Renal cortical epithelial cell (primary cell): ENCODE measurements at regions not wholly inside any gene's neighbourhood (a gene's known extent, or its start where the extent isn't known, plus 50 kb on each side); places are given as distances from the start of the nearest gene placed in this dataset.

Experiments used
- DNase-seq: peaks from one replicate; pipeline ENCODE4 v3.0.0-alpha.2; 2011; ENCODE audit warnings: low read depth

GRCh38 chr6:111986651-111987050 lies 67.3 kb upstream of the CCN6 start:
- DNase-seq: no peak

- DNase-seq: no peak
Measured at GRCh38 chr6:111987295-111987694, 66.6 kb upstream of the CCN6 start.

GRCh38 chr6:111988926-111989325 lies 65.0 kb upstream of the CCN6 start:
- no peak for DNase-seq

- no peak for DNase-seq
Measured at GRCh38 chr6:111989743-111990142, 64.2 kb upstream of the CCN6 start.

GRCh38 chr6:111990214-111990613 lies 63.7 kb upstream of the CCN6 start:
- no peak for DNase-seq

- DNase-seq: no peak
Measured at GRCh38 chr6:111992851-111993250, 61.1 kb upstream of the CCN6 start.

GRCh38 chr6:111993342-111993741 lies 60.6 kb upstream of the CCN6 start:
- no peak for DNase-seq

GRCh38 chr6:111994791-111995190 lies 59.1 kb upstream of the CCN6 start:
- DNase-seq: no peak

GRCh38 chr6:111995404-111995803 lies 58.5 kb upstream of the CCN6 start:
- no peak for DNase-seq

GRCh38 chr6:111996144-111996865 lies 57.6 kb upstream of the CCN6 start:
- no peak for DNase-seq

GRCh38 chr6:111997078-111997852 lies 56.6 kb upstream of the CCN6 start:
- DNase-seq: peak; percentile 65

GRCh38 chr6:111997853-111998208 lies 56.1 kb upstream of the CCN6 start:
- no peak for DNase-seq

- no peak for DNase-seq
Measured at GRCh38 chr6:112002307-112002706, 51.6 kb upstream of the CCN6 start.
